22Rv1 (cell line): ENCODE measurements at regions not wholly inside any gene's neighbourhood (a gene's known extent, or its start where the extent isn't known, plus 50 kb on each side); places are given as distances from the start of the nearest gene placed in this dataset.

Source experiments
- CTCF ChIP-seq: fragments of 450-650 bp; IDR thresholded peaks from 2 replicates; pipeline ENCODE4 v1.5.1; 2017; ENCODE audit warnings: mild to moderate bottlenecking
- ZFX ChIP-seq: fragments of 450-650 bp; IDR thresholded peaks from 2 replicates; pipeline ENCODE4 v1.6.1; 2017; ENCODE audit warnings: antibody characterized with exemption, borderline replicate concordance

DNA sequence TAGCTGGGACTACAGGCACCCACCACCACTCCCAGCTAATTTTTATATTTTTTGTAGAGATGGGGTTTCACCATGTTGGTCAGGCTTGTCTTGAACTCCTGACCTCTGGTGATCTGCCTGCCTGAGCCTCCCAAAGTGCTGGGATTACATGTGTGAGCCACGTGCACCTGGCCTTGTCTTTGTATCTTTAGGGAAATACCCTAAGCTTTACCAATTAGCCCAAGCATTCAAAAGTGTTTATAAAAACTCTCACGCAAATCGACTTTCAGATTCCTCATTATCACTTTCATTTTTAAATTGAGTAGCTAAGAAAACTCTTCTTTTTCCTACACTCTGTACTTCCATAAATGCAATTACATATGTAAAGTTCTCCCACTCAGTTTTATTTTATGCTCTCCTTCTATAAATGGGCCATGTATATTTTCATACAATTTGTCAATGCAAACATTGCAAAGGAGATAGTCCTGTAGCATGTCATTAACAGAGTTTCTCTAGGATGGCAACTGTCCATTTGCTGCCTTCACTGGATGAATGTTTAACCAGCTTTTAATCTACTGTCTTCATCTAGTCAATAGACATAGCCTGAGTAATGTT, 326.2 kb upstream of the LRATD1 start:
- TF ChIP-seq CTCF: no peak
- TF ChIP-seq ZFX: no peak
